Osteocyte (in vitro differentiated cells): ENCODE measurements at regions not wholly inside any gene's neighbourhood (a gene's known extent, or its start where the extent isn't known, plus 50 kb on each side); places are given as distances from the start of the nearest gene placed in this dataset.

Experiments
- DNase-seq: peaks from one replicate; pipeline ENCODE4 v3.0.0; 2021; ENCODE audit warnings: mixed read lengths; ENCODE audit not compliant: unreplicated experiment; ENCODE audit errors: extremely low spot score
- H3K27ac Mint-ChIP-seq: one replicate; pipeline ENCODE4 v1.8.0; 2021; ENCODE audit warnings: mild to moderate bottlenecking, mixed read lengths; ENCODE audit not compliant: unreplicated experiment
- H3K27me3 Mint-ChIP-seq: one replicate; pipeline ENCODE4 v1.8.0; 2021; ENCODE audit warnings: mixed read lengths; ENCODE audit not compliant: unreplicated experiment
- H3K36me3 Mint-ChIP-seq: one replicate; pipeline ENCODE4 v1.8.0; 2021; ENCODE audit warnings: mixed read lengths; ENCODE audit not compliant: unreplicated experiment
- H3K4me1 Mint-ChIP-seq: one replicate; pipeline ENCODE4 v1.8.0; 2021; ENCODE audit warnings: mixed read lengths; ENCODE audit not compliant: unreplicated experiment
- H3K4me3 Mint-ChIP-seq: one replicate; pipeline ENCODE4 v1.8.0; 2021; ENCODE audit warnings: mild to moderate bottlenecking, moderate library complexity, mixed read lengths; ENCODE audit not compliant: unreplicated experiment
- H3K9me3 Mint-ChIP-seq: one replicate; pipeline ENCODE4 v1.8.0; 2021; ENCODE audit warnings: mixed read lengths; ENCODE audit not compliant: unreplicated experiment
- TF ChIP-seq, protein P1 (sequence below): fragments of 200-600 bp; sonication (generic); IDR thresholded peaks from 2 replicates; pipeline ENCODE4 v1.5.0; 2021; ENCODE audit warnings: antibody characterized with exemption, mild to moderate bottlenecking, moderate library complexity

DNA sequence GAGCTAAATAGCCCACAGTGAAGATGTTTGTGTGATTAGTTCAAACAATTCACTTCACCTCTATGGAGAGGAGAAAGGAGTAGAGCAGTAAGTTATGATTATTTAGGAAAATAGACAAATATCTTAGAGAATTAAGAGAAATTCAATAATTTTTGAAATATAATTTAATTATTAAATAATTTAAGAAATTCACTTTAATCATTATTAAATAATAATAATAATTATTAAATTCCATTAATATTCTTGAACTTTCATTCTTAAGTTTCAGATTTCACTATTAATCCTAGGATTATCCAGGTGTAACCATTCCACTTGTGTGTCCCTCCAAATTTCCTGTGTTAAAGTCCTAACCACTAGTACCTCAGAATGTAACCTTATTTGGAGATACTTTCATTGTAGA lies 58.9 kb upstream of the RGS18 start:
- no peak overlapping the region for H3K27ac Mint-ChIP-seq
- no peak for DNase-seq
- no peak overlapping the region for H3K4me3 Mint-ChIP-seq
- H3K4me1 Mint-ChIP-seq = no peaks in the 10 kb centered on the region
- no peaks in the 10 kb centered on the region for H3K27me3 Mint-ChIP-seq
- H3K9me3 Mint-ChIP-seq = peaks cover 14% of the 10 kb centered on the region
- TF ChIP-seq, protein P1, sequence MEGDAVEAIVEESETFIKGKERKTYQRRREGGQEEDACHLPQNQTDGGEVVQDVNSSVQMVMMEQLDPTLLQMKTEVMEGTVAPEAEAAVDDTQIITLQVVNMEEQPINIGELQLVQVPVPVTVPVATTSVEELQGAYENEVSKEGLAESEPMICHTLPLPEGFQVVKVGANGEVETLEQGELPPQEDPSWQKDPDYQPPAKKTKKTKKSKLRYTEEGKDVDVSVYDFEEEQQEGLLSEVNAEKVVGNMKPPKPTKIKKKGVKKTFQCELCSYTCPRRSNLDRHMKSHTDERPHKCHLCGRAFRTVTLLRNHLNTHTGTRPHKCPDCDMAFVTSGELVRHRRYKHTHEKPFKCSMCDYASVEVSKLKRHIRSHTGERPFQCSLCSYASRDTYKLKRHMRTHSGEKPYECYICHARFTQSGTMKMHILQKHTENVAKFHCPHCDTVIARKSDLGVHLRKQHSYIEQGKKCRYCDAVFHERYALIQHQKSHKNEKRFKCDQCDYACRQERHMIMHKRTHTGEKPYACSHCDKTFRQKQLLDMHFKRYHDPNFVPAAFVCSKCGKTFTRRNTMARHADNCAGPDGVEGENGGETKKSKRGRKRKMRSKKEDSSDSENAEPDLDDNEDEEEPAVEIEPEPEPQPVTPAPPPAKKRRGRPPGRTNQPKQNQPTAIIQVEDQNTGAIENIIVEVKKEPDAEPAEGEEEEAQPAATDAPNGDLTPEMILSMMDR = no peak
- no peaks in the 10 kb centered on the region for H3K36me3 Mint-ChIP-seq

DNA sequence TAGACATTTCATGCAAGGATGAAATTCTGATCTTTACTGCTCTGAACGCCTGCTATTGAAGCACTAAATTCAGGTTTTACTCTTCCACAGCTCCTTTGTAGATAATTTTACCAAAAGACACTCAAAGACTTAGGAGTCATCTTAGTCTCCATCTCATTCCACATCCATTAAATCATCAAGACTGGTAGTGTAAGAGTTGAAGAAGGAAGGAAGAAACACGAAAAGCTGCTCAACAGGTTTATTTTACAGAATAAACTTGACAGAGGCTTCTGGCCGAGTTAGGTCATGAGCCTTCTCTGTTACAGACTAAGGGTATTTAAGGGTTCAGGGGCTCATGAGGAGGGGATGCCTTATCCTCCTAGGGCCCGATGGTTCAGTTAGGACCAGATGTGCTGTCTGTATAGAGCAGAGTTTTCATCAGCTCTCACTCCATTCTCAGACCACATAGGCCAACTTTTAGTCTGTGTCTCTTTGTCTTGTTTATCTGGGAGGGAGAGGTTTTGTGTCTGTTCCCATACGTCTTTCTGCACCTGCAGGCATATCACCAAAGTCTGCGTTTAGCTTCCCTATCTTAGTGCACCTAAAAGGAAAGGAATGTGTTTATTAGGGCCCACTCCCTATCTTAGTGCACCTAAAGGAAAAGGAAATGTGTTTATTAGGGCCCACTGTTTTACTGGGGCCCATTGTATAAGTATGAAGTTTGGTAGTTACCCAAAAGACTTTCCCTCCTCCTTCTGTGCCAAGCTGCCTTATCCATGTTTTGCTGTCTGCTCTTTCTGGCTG lies 57.4 kb upstream of the RGS18 start:
- H3K27me3 Mint-ChIP-seq = no peaks in the 10 kb centered on the region
- no peak overlapping the region for H3K4me3 Mint-ChIP-seq
- H3K9me3 Mint-ChIP-seq = peaks cover 9% of the 10 kb centered on the region
- TF ChIP-seq, protein P1 = no peak
- peaks cover 15% of the 10 kb centered on the region for H3K4me1 Mint-ChIP-seq
- H3K27ac Mint-ChIP-seq = no peak overlapping the region
- no peak for DNase-seq
- H3K36me3 Mint-ChIP-seq = no peaks in the 10 kb centered on the region

DNA sequence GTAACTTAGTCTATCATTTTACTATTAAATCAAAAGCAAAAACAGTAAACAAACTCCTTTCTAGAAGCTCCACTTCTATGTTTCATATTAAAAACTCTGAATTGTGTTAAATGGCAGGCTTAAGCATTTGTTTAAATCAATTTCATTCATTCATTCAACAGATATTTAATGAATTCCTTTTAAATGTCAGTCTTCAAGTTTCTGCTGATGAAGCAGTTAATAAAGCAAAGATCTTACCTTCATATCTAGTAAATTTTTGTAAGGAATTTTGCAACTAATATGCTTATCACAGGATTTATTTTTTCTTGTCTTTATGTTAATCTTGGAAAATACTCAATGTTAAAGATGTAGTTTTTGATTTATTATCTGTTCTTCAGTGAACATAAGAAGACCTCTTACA lies 54.1 kb upstream of the RGS18 start:
- Mint-ChIP-seq H3K27ac (no peak overlapping the region), H3K27me3 (no peaks in the 10 kb centered on the region), H3K4me1 (peaks cover 31% of the 10 kb centered on the region), H3K36me3 (no peaks in the 10 kb centered on the region), H3K4me3 (no peak overlapping the region), H3K9me3 (peaks cover 4% of the 10 kb centered on the region)
- TF ChIP-seq, protein P1 = no peak
- no peak for DNase-seq

DNA sequence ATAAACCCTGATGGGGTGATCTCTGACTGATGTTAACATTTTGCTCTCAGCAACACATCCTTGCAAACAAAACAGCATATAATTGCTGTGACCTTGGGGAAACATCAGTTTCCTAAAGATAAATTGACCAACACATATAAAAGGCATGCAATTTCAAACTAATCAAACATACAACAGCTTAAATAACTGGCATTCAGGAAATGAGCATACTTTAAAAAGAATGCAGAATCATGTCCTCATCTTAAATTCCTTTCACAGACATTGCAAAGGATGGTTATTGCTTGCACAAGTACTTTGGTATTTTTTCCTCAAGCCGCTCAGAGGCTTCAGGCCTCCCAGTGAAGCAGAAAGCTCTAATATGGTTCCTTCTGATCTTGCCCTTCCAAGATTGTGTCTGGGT lies 53.4 kb upstream of the RGS18 start:
- H3K27ac Mint-ChIP-seq = peak overlapping the region; percentile 78
- no peak for DNase-seq

DNA sequence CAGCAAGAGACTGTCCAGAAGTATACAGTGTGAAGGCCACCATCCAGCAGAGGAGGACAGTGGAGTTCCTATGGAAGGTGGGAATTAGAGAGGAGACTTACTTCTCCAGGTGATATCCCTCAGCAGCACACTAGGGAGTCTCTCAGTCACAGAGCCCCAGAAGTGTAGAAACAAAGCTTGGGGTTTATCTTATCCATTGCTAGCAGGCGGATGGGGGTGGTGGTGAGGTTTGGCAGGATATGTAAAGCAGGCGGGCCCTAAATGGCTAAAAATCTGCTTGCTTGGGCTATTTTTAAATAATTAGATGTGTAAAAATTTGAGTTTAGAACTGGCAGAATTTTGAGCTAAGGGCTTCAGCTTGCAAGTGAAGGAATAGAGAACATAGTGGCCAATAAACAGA lies 50.1 kb upstream of the RGS18 start:
- no peaks in the 10 kb centered on the region for H3K9me3 Mint-ChIP-seq
- H3K4me3 Mint-ChIP-seq = no peak overlapping the region
- no peak for DNase-seq
- H3K4me1 Mint-ChIP-seq = peaks cover 31% of the 10 kb centered on the region
- TF ChIP-seq, protein P1 = no peak
- H3K27me3 Mint-ChIP-seq = no peaks in the 10 kb centered on the region
- no peak overlapping the region for H3K27ac Mint-ChIP-seq
- no peaks in the 10 kb centered on the region for H3K36me3 Mint-ChIP-seq

More for the DNA sequence above, 53.4 kb upstream of the RGS18 start:
- peaks cover 4% of the 10 kb centered on the region for H3K9me3 Mint-ChIP-seq
- no peak overlapping the region for H3K4me3 Mint-ChIP-seq
- H3K27me3 Mint-ChIP-seq = no peaks in the 10 kb centered on the region
- TF ChIP-seq, protein P1 = no peak
- H3K4me1 Mint-ChIP-seq = peaks cover 31% of the 10 kb centered on the region
- no peaks in the 10 kb centered on the region for H3K36me3 Mint-ChIP-seq
